Prostate gland (tissue), 2 donors: ENCODE measurements at regions not wholly inside any gene's neighbourhood (a gene's known extent, or its start where the extent isn't known, plus 50 kb on each side); places are given as distances from the start of the nearest gene placed in this dataset.

Experiments used
- DNase-seq: peaks from one replicate; pipeline ENCODE4 v3.0.0-alpha.2; 2019; ENCODE audit warnings: low spot score
- H3K27ac ChIP-seq, 2 donors: fragments of 200-600 bp; sonication (generic); 2 replicates each; pipeline ENCODE4 v1.5.1; 2017 to 2019
- H3K27me3 ChIP-seq: fragments of 200-600 bp; sonication (generic); replicated peaks from 2 replicates; pipeline ENCODE4 v1.5.1; 2019; ENCODE audit not compliant: insufficient read depth
- H3K36me3 ChIP-seq, 2 donors: fragments of 200-600 bp; sonication (generic); 1 replicate in 1 of 2; 2 replicates in 1 of 2; pipeline versions ENCODE4 v1.5.1 to v1.8.1; 2017 to 2019
- H3K4me1 ChIP-seq: fragments of 200-600 bp; sonication (generic); replicated peaks from 2 replicates; pipeline ENCODE4 v1.5.1; 2019
- H3K4me3 ChIP-seq, 2 donors: fragments of 200-600 bp; sonication (generic); 2 replicates each; pipeline ENCODE4 v1.5.1; 2017 to 2019
- H3K9me3 ChIP-seq: fragments of 200-600 bp; sonication (generic); 2 replicates; pipeline ENCODE4 v1.5.1; 2017
- CTCF ChIP-seq, 4 experiments: fragments of 200-600 bp in 2 of 4; fragments of 450-650 bp in 2 of 4; sonication (generic) in 2 of 4; IDR thresholded peaks; 1 replicate in 3 of 4; 2 replicates in 1 of 4; pipeline ENCODE4 v1.5.1; 2016 to 2019; ENCODE audit warnings: antibody characterized with exemption in 4 of 4, mild to moderate bottlenecking in 2 of 4, moderate library complexity in 2 of 4
- POLR2A ChIP-seq: fragments of 450-650 bp; IDR thresholded peaks from one replicate; pipeline ENCODE4 v1.6.1; 2016; ENCODE audit warnings: antibody characterized with exemption, mild to moderate bottlenecking
- POLR2AphosphoS5 ChIP-seq: sonication (generic); formaldehyde crosslinking; IDR thresholded peaks from one replicate; pipeline ENCODE4 v1.6.1; 2017; ENCODE audit warnings: antibody characterized with exemption
- WGBS: methylation state at CpG from one replicate; pipeline ENCODE4 v1.1.5; 2018; 5-methylcytosine and 5-hydroxymethylcytosine counted together
- intact Hi-C: fragments of 100-400 bp; cut with DNase I; formaldehyde crosslinking; loops from one replicate; pipeline ENCODE4 v1.14.2; 2022

- no peak overlapping the region for H3K27ac ChIP-seq
- TF ChIP-seq POLR2A (no peak), CTCF (IDR thresholded peaks at IDR 0.05) (no peak), POLR2AphosphoS5 (no peak)
- 67% methylated on average over 2 of the region's 2 CpGs for WGBS
- H3K4me3 ChIP-seq, result no peak overlapping the region
- no peaks in the 10 kb centered on the region for H3K27me3 ChIP-seq
- intact Hi-C loops, result no loop called here
- no peaks in the 10 kb centered on the region for H3K4me1 ChIP-seq
- DNase-seq, result no peak
- H3K36me3 ChIP-seq, result no peaks in the 10 kb centered on the region
- no peaks in the 10 kb centered on the region for H3K9me3 ChIP-seq
Observed at GRCh38 chr4:149870008-149870407, 54.4 kb upstream of the IQCM start.

GRCh38 chr4:149881744-149882143, 66.1 kb upstream of the IQCM start:
- WGBS, result 96% methylated on average over 1 of the region's 1 CpG
- Histone ChIP-seq H3K27ac (no peak overlapping the region), H3K4me3 (no peak overlapping the region), H3K4me1 (no peaks in the 10 kb centered on the region), H3K36me3 (no peaks in the 10 kb centered on the region), H3K27me3 (no peaks in the 10 kb centered on the region), H3K9me3 (no peaks in the 10 kb centered on the region)
- no peak for DNase-seq
- intact Hi-C loops, result no loop called here
- TF ChIP-seq POLR2A (no peak), POLR2AphosphoS5 (no peak), CTCF (IDR thresholded peaks at IDR 0.05) (no peak)

- intact Hi-C loops, result no loop called here
- no peaks in the 10 kb centered on the region for H3K4me1 ChIP-seq
- no peak for DNase-seq
- no peak overlapping the region for H3K4me3 ChIP-seq
- WGBS, result 92% methylated on average over 1 of the region's 1 CpG
- no peaks in the 10 kb centered on the region for H3K27me3 ChIP-seq
- H3K9me3 ChIP-seq, result no peaks in the 10 kb centered on the region
- TF ChIP-seq POLR2A (no peak), CTCF (IDR thresholded peaks at IDR 0.05) (no peak), POLR2AphosphoS5 (no peak)
- no peak overlapping the region for H3K27ac ChIP-seq
- no peaks in the 10 kb centered on the region for H3K36me3 ChIP-seq
Observed at GRCh38 chr4:149882251-149882650, 66.6 kb upstream of the IQCM start.

GRCh38 chr4:149884046-149884445, 68.4 kb upstream of the IQCM start:
- intact Hi-C loops, result no loop called here
- H3K4me1 ChIP-seq, result no peaks in the 10 kb centered on the region
- TF ChIP-seq POLR2AphosphoS5 (no peak), CTCF (IDR thresholded peaks at IDR 0.05) (no peak), POLR2A (no peak)
- no peaks in the 10 kb centered on the region for H3K9me3 ChIP-seq
- no peaks in the 10 kb centered on the region for H3K36me3 ChIP-seq
- no peak for DNase-seq
- 26% methylated on average over 6 of the region's 6 CpGs for WGBS
- no peak overlapping the region for H3K4me3 ChIP-seq
- H3K27ac ChIP-seq, result no peak overlapping the region
- no peaks in the 10 kb centered on the region for H3K27me3 ChIP-seq

- WGBS, result 53% methylated on average over 3 of the region's 3 CpGs
- no peaks in the 10 kb centered on the region for H3K36me3 ChIP-seq
- H3K4me1 ChIP-seq, result no peaks in the 10 kb centered on the region
- intact Hi-C loops, result no loop called here
- no peak for TF ChIP-seq POLR2A
- no peak for TF ChIP-seq POLR2AphosphoS5
- no peak for TF ChIP-seq CTCF (IDR thresholded peaks at IDR 0.05)
- H3K27me3 ChIP-seq, result no peaks in the 10 kb centered on the region
- H3K27ac ChIP-seq, result no peak overlapping the region
- no peak for DNase-seq
- no peak overlapping the region for H3K4me3 ChIP-seq
- no peaks in the 10 kb centered on the region for H3K9me3 ChIP-seq
Observed at GRCh38 chr4:149884529-149885181, 69.0 kb upstream of the IQCM start.
